KOPT-K1 (cell line): ENCODE measurements at regions not wholly inside any gene's neighbourhood (a gene's known extent, or its start where the extent isn't known, plus 50 kb on each side); places are given as distances from the start of the nearest gene placed in this dataset.

Experiments used
- H3K27ac ChIP-seq: fragments of 200-600 bp; sonication (generic); 2 replicates; pipeline ENCODE4 v1.5.1; 2016; ENCODE audit warnings: antibody characterized with exemption, mild to moderate bottlenecking, low read depth, low read length; ENCODE audit not compliant: poor library complexity, severe bottlenecking
- H3K36me3 ChIP-seq: fragments of 200-600 bp; sonication (generic); 2 replicates; pipeline ENCODE4 v1.5.1; 2017; ENCODE audit warnings: antibody characterized with exemption, mild to moderate bottlenecking, low read length, moderate library complexity; ENCODE audit not compliant: insufficient read depth
- H3K9me3 ChIP-seq: fragments of 200-600 bp; sonication (generic); 2 replicates; pipeline ENCODE4 v1.5.1; 2017; ENCODE audit warnings: antibody characterized with exemption, low read length, mild to moderate bottlenecking; ENCODE audit not compliant: insufficient read depth, poor library complexity, severe bottlenecking

- H3K9me3 ChIP-seq = no peaks in the 10 kb centered on the region
- no peak overlapping the region for H3K27ac ChIP-seq
- H3K36me3 ChIP-seq = no peaks in the 10 kb centered on the region
These were observed 372.4 kb downstream of the NXPE2 start for GRCh38 chr11:115050756-115051155.

- peaks cover 13% of the 10 kb centered on the region for H3K9me3 ChIP-seq
- H3K36me3 ChIP-seq = no peaks in the 10 kb centered on the region
- H3K27ac ChIP-seq = no peak overlapping the region
These were observed 373.7 kb downstream of the NXPE2 start for GRCh38 chr11:115051938-115052590.

GRCh38 chr11:115052601-115053000, 374.3 kb downstream of the NXPE2 start:
- Histone ChIP-seq H3K9me3 (peaks cover 13% of the 10 kb centered on the region), H3K36me3 (no peaks in the 10 kb centered on the region), H3K27ac (no peak overlapping the region)

- Histone ChIP-seq H3K36me3 (no peaks in the 10 kb centered on the region), H3K9me3 (peaks cover 13% of the 10 kb centered on the region), H3K27ac (no peak overlapping the region)
These were observed 376.5 kb downstream of the NXPE2 start for GRCh38 chr11:115054570-115055538.

GRCh38 chr11:115056514-115056913, 378.2 kb downstream of the NXPE2 start:
- Histone ChIP-seq H3K9me3 (peaks cover 13% of the 10 kb centered on the region), H3K27ac (no peak overlapping the region), H3K36me3 (no peaks in the 10 kb centered on the region)

- Histone ChIP-seq H3K36me3 (no peaks in the 10 kb centered on the region), H3K9me3 (peaks cover 12% of the 10 kb centered on the region), H3K27ac (no peak overlapping the region)
These were observed 382.5 kb downstream of the NXPE2 start for GRCh38 chr11:115060840-115061239.

- Histone ChIP-seq H3K36me3 (no peaks in the 10 kb centered on the region), H3K27ac (no peak overlapping the region), H3K9me3 (no peaks in the 10 kb centered on the region)
These were observed 387.0 kb downstream of the NXPE2 start for GRCh38 chr11:115065314-115065713.

GRCh38 chr11:115065830-115066664, 387.7 kb downstream of the NXPE2 start:
- no peaks in the 10 kb centered on the region for H3K9me3 ChIP-seq
- H3K36me3 ChIP-seq = no peaks in the 10 kb centered on the region
- no peak overlapping the region for H3K27ac ChIP-seq

GRCh38 chr11:115067471-115067870, 389.1 kb downstream of the NXPE2 start:
- H3K9me3 ChIP-seq = no peaks in the 10 kb centered on the region
- H3K36me3 ChIP-seq = no peaks in the 10 kb centered on the region
- no peak overlapping the region for H3K27ac ChIP-seq

GRCh38 chr11:115067900-115068530, 389.7 kb downstream of the NXPE2 start:
- Histone ChIP-seq H3K9me3 (no peaks in the 10 kb centered on the region), H3K36me3 (no peaks in the 10 kb centered on the region), H3K27ac (no peak overlapping the region)

- no peaks in the 10 kb centered on the region for H3K9me3 ChIP-seq
- H3K36me3 ChIP-seq = no peaks in the 10 kb centered on the region
- no peak overlapping the region for H3K27ac ChIP-seq
These were observed 391.3 kb downstream of the NXPE2 start for GRCh38 chr11:115069599-115069998.

GRCh38 chr11:115075356-115075755, 397.0 kb downstream of the NXPE2 start:
- Histone ChIP-seq H3K9me3 (no peaks in the 10 kb centered on the region), H3K36me3 (no peaks in the 10 kb centered on the region), H3K27ac (no peak overlapping the region)

- no peaks in the 10 kb centered on the region for H3K36me3 ChIP-seq
- H3K9me3 ChIP-seq = no peaks in the 10 kb centered on the region
- H3K27ac ChIP-seq = no peak overlapping the region
These were observed 399.4 kb downstream of the NXPE2 start for GRCh38 chr11:115077740-115078139.

GRCh38 chr11:115078461-115079438, 400.4 kb downstream of the NXPE2 start:
- Histone ChIP-seq H3K9me3 (no peaks in the 10 kb centered on the region), H3K36me3 (no peaks in the 10 kb centered on the region)

More at GRCh38 chr11:115078461-115079438, 400.4 kb downstream of the NXPE2 start:
- H3K27ac ChIP-seq = no peak overlapping the region
